PFSK-1 (cell line): ENCODE measurements at regions not wholly inside any gene's neighbourhood (a gene's known extent, or its start where the extent isn't known, plus 50 kb on each side); places are given as distances from the start of the nearest gene placed in this dataset.

ENCODE experiments used
- FOXP2 ChIP-seq: optimal IDR thresholded peaks from 2 replicates; pipeline ENCODE3; 2011; ENCODE audit warnings: borderline replicate concordance, control low read depth, inconsistent platforms; ENCODE audit not compliant: insufficient read depth; ENCODE audit errors: extremely low read length, extremely low read depth
- POLR2AphosphoS5 ChIP-seq: IDR thresholded peaks from 2 replicates; pipeline ENCODE4 v1.6.1; 2012; ENCODE audit warnings: low read depth, mild to moderate bottlenecking, control low read depth, low read length, moderate library complexity
- REST ChIP-seq, 2 experiments: IDR thresholded peaks; 2 replicates each; pipeline versions ENCODE4 v1.6.1 to v1.8.0; 2011 to 2012; ENCODE audit warnings: low read depth in 2 of 2, low read length in 2 of 2, control low read depth in 1 of 2, inconsistent platforms in 1 of 2, mild to moderate bottlenecking in 1 of 2, moderate library complexity in 1 of 2; ENCODE audit not compliant: insufficient read depth in 1 of 2
- SIN3A ChIP-seq: IDR thresholded peaks from 2 replicates; pipeline ENCODE4 v1.6.1; 2012; ENCODE audit warnings: mild to moderate bottlenecking, low read length, moderate library complexity, borderline replicate concordance; ENCODE audit not compliant: insufficient read depth
- TAF1 ChIP-seq: IDR thresholded peaks from 2 replicates; pipeline ENCODE4 v1.6.1; 2012; ENCODE audit warnings: low read length, control low read depth, borderline replicate concordance; ENCODE audit not compliant: insufficient read depth

- no peak for TF ChIP-seq POLR2AphosphoS5
- no peak for TF ChIP-seq REST (IDR thresholded peaks at IDR 0.05; ENCODE audit: insufficient read depth in 1 of 2, low read depth in 2 of 2, low read length in 2 of 2)
- no peak for TF ChIP-seq FOXP2
- no peak for TF ChIP-seq TAF1
- TF ChIP-seq SIN3A: no peak
Measured at GRCh38 chr14:98555440-98555839, 716.6 kb downstream of the BCL11B start.

GRCh38 chr14:98564006-98564405, 708.0 kb downstream of the BCL11B start:
- TF ChIP-seq REST (IDR thresholded peaks at IDR 0.05; ENCODE audit: insufficient read depth in 1 of 2, low read depth in 2 of 2, low read length in 2 of 2) (no peak), FOXP2 (no peak), TAF1 (no peak), POLR2AphosphoS5 (no peak), SIN3A (no peak)

GRCh38 chr14:98564541-98564940, 707.5 kb downstream of the BCL11B start:
- TF ChIP-seq TAF1 (no peak), REST (IDR thresholded peaks at IDR 0.05; ENCODE audit: insufficient read depth in 1 of 2, low read depth in 2 of 2, low read length in 2 of 2) (no peak), FOXP2 (no peak), SIN3A (no peak), POLR2AphosphoS5 (no peak)

GRCh38 chr14:98571104-98571503, 700.9 kb downstream of the BCL11B start:
- TF ChIP-seq SIN3A (no peak), FOXP2 (no peak), REST (IDR thresholded peaks at IDR 0.05; ENCODE audit: insufficient read depth in 1 of 2, low read depth in 2 of 2, low read length in 2 of 2) (no peak), TAF1 (no peak), POLR2AphosphoS5 (no peak)

- no peak for TF ChIP-seq SIN3A
- TF ChIP-seq TAF1: no peak
- no peak for TF ChIP-seq REST (IDR thresholded peaks at IDR 0.05; ENCODE audit: insufficient read depth in 1 of 2, low read depth in 2 of 2, low read length in 2 of 2)
- TF ChIP-seq FOXP2: no peak
- TF ChIP-seq POLR2AphosphoS5: no peak
Measured at GRCh38 chr14:98573082-98573481, 698.9 kb downstream of the BCL11B start.
